ENCODE measurements at regions not wholly inside any gene's neighbourhood (a gene's known extent, or its start where the extent isn't known, plus 50 kb on each side); places are given as distances from the start of the nearest gene placed in this dataset.

DNA sequence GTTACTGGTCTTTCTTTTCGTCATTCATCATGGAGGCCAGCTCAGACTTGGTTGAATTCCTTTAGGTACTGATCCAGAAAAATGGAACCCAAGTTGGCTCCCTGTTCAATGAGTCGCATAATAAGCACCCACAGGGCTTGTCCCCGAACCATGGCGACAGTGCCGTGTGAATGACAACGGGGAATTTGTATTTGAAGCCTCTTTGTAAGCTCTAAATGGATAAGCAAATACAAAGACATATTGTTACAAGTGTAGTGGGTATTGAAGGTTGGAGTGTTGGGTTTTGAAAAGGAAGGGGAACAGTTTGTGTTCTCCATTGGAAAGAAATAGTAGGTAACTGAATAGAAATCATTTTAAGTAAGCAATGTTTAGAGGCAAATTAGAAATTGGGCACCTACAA lies 288.9 kb downstream of the SLC4A3 start:
- Histone ChIP-seq H3K27me3 (ENCODE audit: control insufficient read depth, insufficient read depth, low read length) (peaks cover 3% of the 10 kb centered on the region; the same call in 1 of the 2 replicates), H3K4me3 (ENCODE audit: low read depth, low read length) (no peak overlapping the region), H3K36me3 (ENCODE audit: control insufficient read depth, insufficient read depth, low read length) (no peaks in the 10 kb centered on the region)
- TF ChIP-seq, protein P1, sequence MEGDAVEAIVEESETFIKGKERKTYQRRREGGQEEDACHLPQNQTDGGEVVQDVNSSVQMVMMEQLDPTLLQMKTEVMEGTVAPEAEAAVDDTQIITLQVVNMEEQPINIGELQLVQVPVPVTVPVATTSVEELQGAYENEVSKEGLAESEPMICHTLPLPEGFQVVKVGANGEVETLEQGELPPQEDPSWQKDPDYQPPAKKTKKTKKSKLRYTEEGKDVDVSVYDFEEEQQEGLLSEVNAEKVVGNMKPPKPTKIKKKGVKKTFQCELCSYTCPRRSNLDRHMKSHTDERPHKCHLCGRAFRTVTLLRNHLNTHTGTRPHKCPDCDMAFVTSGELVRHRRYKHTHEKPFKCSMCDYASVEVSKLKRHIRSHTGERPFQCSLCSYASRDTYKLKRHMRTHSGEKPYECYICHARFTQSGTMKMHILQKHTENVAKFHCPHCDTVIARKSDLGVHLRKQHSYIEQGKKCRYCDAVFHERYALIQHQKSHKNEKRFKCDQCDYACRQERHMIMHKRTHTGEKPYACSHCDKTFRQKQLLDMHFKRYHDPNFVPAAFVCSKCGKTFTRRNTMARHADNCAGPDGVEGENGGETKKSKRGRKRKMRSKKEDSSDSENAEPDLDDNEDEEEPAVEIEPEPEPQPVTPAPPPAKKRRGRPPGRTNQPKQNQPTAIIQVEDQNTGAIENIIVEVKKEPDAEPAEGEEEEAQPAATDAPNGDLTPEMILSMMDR (IDR thresholded peaks at IDR 0.05; ENCODE audit: insufficient read depth, low read depth, low read length) = no peak
- ChIA-PET POLR2A (no interaction called here), CTCF (interaction anchor here (1.1 to 1.4 kb wide), 2 partner anchors 10 to 12 kb away, joined by 3 read pairs; no protein-coding TSS in a partner anchor)
- no peak for DNase-seq (ENCODE audit: low read depth)

DNA sequence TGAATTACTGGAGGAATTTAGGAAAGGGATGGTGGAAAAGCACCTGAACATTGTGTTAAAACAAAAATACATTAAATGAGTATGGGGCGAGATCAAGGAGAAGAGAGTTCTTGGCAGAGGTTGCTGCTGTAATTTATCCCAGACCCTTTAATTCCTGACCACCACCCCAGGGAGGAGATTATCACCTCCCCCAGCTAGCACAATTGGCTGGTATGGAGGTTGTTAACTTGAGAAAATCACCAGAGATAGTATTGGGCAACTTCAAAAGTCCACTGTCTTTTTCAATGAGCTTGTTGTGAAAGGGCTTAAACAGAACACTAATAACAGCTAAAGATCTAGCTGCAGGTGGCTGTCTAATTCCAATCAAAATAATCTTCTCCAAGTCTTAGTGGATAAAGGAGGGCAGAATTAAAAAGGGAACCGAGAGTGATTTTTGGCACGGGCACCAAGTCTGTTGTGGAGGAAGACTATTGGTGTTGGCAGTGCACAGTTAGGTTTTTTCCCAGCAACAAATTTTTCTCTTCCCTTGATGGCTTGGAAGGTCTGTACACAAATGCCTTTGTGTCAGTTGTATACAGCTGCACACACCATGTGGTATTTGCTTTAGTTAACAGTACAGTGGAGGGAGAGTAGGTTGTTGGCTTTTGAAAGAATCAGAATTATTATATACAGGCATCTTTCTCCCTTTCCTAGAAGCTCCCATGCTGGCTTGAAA lies 289.5 kb downstream of the SLC4A3 start:
- CTCF ChIA-PET = interaction anchor here (1.1 kb wide), 1 partner anchor 9 kb away, joined by 3 read pairs; no protein-coding TSS in a partner anchor
- Histone ChIP-seq H3K36me3 (ENCODE audit: control insufficient read depth, insufficient read depth, low read length) (no peaks in the 10 kb centered on the region), H3K4me3 (ENCODE audit: low read depth, low read length) (no peak overlapping the region), H3K27me3 (ENCODE audit: control insufficient read depth, insufficient read depth, low read length) (peaks cover 4% of the 10 kb centered on the region; the same call in 1 of the 2 replicates)
- POLR2A ChIA-PET = interaction anchor here (0.5 kb wide), 1 partner anchor 145 kb away, joined by 3 read pairs; no protein-coding TSS in a partner anchor
- DNase-seq (ENCODE audit: low read depth) = no peak
- TF ChIP-seq, protein P1 (IDR thresholded peaks at IDR 0.05; ENCODE audit: insufficient read depth, low read depth, low read length) = no peak

DNA sequence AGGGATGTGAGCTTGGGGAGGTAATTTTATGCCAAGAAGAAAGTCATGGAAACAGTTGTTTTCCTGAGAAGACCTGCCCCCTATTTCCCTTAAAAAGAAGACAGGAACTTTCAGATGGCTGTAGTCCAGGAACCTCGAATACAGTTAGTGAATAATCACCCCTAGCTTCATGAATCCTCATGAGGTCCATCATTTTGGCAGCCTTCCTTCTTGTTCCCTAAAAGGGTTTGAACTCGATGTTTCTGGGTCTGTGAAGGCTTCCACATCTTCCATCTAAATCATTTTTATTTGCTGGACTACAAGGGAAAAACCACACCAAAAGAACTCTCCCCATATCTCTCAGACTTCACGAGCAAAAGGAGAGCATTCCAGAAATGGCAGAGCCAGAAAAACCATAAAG lies 290.8 kb downstream of the SLC4A3 start:
- ChIA-PET POLR2A (no interaction called here), CTCF (interaction anchor here (0.7 kb wide), 1 partner anchor 59 kb away, joined by 3 read pairs; no protein-coding TSS in a partner anchor)

DNA sequence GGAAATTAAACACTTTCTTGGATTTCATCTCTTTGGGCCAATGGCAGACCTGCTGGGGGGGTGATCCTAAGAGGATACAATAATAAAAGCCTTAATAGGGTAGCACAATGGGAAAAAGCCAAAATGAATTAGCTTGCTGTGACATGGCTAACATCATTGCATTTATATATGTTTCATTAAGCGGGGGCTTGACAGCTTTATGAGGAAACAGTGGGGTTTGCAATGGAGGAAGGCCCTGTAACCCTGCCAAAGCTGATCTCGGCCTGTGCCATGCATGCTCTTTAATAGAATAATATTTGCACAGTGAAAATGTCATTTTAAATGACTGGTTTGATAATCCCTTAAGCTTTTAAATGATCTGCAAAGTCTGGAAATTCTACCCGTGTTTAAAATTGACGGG lies 291.5 kb downstream of the SLC4A3 start:
- Histone ChIP-seq H3K4me3 (ENCODE audit: low read depth, low read length) (no peak overlapping the region), H3K27me3 (ENCODE audit: control insufficient read depth, insufficient read depth, low read length) (peaks cover 4% of the 10 kb centered on the region), H3K36me3 (ENCODE audit: control insufficient read depth, insufficient read depth, low read length) (no peaks in the 10 kb centered on the region)
- ChIA-PET CTCF (no interaction called here), POLR2A (no interaction called here)
- TF ChIP-seq, protein P1 (IDR thresholded peaks at IDR 0.05; ENCODE audit: insufficient read depth, low read depth, low read length) = no peak
- DNase-seq (ENCODE audit: low read depth) = no peak

More for the DNA sequence above, 290.8 kb downstream of the SLC4A3 start:
- no peak for DNase-seq (ENCODE audit: low read depth)
- no peak overlapping the region for H3K4me3 ChIP-seq (ENCODE audit: low read depth, low read length)
- no peaks in the 10 kb centered on the region for H3K36me3 ChIP-seq (ENCODE audit: control insufficient read depth, insufficient read depth, low read length)
- TF ChIP-seq, protein P1 (IDR thresholded peaks at IDR 0.05; ENCODE audit: insufficient read depth, low read depth, low read length) = no peak
- peaks cover 4% of the 10 kb centered on the region for H3K27me3 ChIP-seq (ENCODE audit: control insufficient read depth, insufficient read depth, low read length)

DNA sequence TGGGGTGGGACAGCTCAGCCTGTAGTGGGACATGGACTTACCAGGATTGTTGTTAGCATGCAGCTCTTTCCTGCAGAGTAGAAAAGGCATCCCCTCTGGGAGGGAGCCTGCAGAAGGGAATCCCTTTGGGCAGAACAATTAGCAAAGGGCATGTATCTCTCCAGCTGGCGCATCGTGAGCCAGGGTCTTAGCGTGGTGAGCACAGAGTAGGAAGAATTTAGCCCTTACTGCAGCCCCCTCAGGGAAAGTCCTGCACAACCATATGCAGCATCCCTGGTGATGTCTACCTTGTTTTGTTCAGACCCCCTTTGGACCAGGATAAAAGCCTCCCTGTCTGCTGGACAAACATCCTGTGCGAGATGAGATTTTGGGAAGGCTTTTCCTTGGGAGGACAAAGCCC lies 292.1 kb downstream of the SLC4A3 start:
- H3K36me3 ChIP-seq (ENCODE audit: control insufficient read depth, insufficient read depth, low read length) = no peaks in the 10 kb centered on the region
- H3K27me3 ChIP-seq (ENCODE audit: control insufficient read depth, insufficient read depth, low read length) = peaks cover 4% of the 10 kb centered on the region
- TF ChIP-seq, protein P1 (IDR thresholded peaks at IDR 0.05; ENCODE audit: insufficient read depth, low read depth, low read length) = no peak
- DNase-seq (ENCODE audit: low read depth) = no peak
- POLR2A ChIA-PET = no interaction called here
- CTCF ChIA-PET = interaction anchor here (0.6 kb wide), 1 partner anchor 18 kb away, joined by 3 read pairs; no protein-coding TSS in a partner anchor
- H3K4me3 ChIP-seq (ENCODE audit: low read depth, low read length) = no peak overlapping the region
